ENCODE measurements at regions not wholly inside any gene's neighbourhood (a gene's known extent, or its start where the extent isn't known, plus 50 kb on each side); places are given as distances from the start of the nearest gene placed in this dataset.

- no peak for TF ChIP-seq ARID4A (CRISPR knock-in tag; IDR thresholded peaks at IDR 0.05; ENCODE audit: borderline replicate concordance)
- no peak for TF ChIP-seq ZNF138 (CRISPR knock-in tag; IDR thresholded peaks at IDR 0.05; ENCODE audit: low read depth)
- no peak for TF ChIP-seq ZBTB4 (CRISPR knock-in tag; IDR thresholded peaks at IDR 0.05; ENCODE audit: borderline replicate concordance)
- no peak for TF ChIP-seq NBN (conservative IDR thresholded peaks at IDR 0.05)
- no peak for TF ChIP-seq ZBTB20 (CRISPR knock-in tag; IDR thresholded peaks at IDR 0.05; ENCODE audit: borderline replicate concordance, low read depth)
- no peak for TF ChIP-seq NFE2L1 (CRISPR knock-in tag; IDR thresholded peaks at IDR 0.05; ENCODE audit: borderline replicate concordance)
- TF ChIP-seq ZBTB8A (CRISPR knock-in tag; IDR thresholded peaks at IDR 0.05; ENCODE audit: borderline replicate concordance, low read depth): no peak
- TF ChIP-seq HOXA9 (CRISPR knock-in tag; IDR thresholded peaks at IDR 0.05; ENCODE audit: borderline replicate concordance): no peak
- TF ChIP-seq PTBP1 (IDR thresholded peaks at IDR 0.05; ENCODE audit: low read depth, low read length, poor library complexity, severe bottlenecking): no peak
- no peak for TF ChIP-seq CBX2 (IDR thresholded peaks at IDR 0.05; ENCODE audit: low read depth, low read length)
- no peak for TF ChIP-seq CBX2 (CRISPR knock-in tag; IDR thresholded peaks at IDR 0.05; ENCODE audit: low read depth)
- no peak for TF ChIP-seq PAXIP1 (CRISPR knock-in tag; conservative IDR thresholded peaks at IDR 0.05)
- TF ChIP-seq RBM39 (IDR thresholded peaks at IDR 0.05; ENCODE audit: low read depth, low read length, poor library complexity, severe bottlenecking): no peak
- no peak for TF ChIP-seq ZFP37 (CRISPR knock-in tag; IDR thresholded peaks at IDR 0.05; ENCODE audit: borderline replicate concordance)
- no peak for TF ChIP-seq ZNF513 (CRISPR knock-in tag; conservative IDR thresholded peaks at IDR 0.05)
Measured at GRCh38 chrX:1824855-1825254, 210.0 kb downstream of the ASMT start (continued).

Data from HepG2 (cell line).